Mammary epithelial cell (primary cell): ENCODE measurements at regions not wholly inside any gene's neighbourhood (a gene's known extent, or its start where the extent isn't known, plus 50 kb on each side); places are given as distances from the start of the nearest gene placed in this dataset.

ENCODE experiments used
- EZH2 ChIP-seq: IDR thresholded peaks from 2 replicates; pipeline ENCODE4 v1.6.1; 2012; ENCODE audit warnings: low read length, inconsistent platforms, borderline replicate concordance
- TF ChIP-seq, protein P1 (sequence below), 2 donors: IDR thresholded peaks in 1 of 2; conservative IDR thresholded peaks in 1 of 2; 2 replicates each; pipeline ENCODE4 v1.5.1; 2011 to 2012; ENCODE audit warnings: inconsistent platforms in 2 of 2, low read length in 2 of 2, mild to moderate bottlenecking in 2 of 2, control low read depth in 1 of 2, low read depth in 1 of 2; ENCODE audit not compliant: insufficient read depth in 1 of 2; ENCODE audit errors: extremely low read depth in 1 of 2

DNA sequence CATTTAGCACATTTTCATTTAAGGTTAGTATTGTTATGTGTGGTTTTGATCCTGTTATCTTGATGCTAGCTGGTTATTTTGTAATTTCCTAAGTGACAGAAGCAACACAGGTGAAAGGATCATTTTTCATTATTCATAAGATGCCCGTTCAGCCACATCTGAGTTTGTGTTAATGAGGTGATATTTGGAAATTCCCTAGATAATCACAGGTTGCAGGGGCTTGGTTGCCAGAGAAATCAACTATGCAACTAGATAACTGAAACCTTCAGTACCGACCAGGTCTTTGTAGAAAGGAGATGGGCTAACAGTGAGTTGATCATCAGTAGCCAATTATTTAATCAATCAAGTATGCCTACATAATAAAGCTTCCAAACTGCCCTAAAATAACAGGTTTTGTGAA lies 121.3 kb upstream of the UFM1 start:
- TF ChIP-seq, protein P1, sequence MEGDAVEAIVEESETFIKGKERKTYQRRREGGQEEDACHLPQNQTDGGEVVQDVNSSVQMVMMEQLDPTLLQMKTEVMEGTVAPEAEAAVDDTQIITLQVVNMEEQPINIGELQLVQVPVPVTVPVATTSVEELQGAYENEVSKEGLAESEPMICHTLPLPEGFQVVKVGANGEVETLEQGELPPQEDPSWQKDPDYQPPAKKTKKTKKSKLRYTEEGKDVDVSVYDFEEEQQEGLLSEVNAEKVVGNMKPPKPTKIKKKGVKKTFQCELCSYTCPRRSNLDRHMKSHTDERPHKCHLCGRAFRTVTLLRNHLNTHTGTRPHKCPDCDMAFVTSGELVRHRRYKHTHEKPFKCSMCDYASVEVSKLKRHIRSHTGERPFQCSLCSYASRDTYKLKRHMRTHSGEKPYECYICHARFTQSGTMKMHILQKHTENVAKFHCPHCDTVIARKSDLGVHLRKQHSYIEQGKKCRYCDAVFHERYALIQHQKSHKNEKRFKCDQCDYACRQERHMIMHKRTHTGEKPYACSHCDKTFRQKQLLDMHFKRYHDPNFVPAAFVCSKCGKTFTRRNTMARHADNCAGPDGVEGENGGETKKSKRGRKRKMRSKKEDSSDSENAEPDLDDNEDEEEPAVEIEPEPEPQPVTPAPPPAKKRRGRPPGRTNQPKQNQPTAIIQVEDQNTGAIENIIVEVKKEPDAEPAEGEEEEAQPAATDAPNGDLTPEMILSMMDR (conservative IDR thresholded peaks at IDR 0.05 in 1 of 2, IDR thresholded peaks at IDR 0.05 in 1 of 2; ENCODE audit: extremely low read depth in 1 of 2, insufficient read depth in 1 of 2, low read depth in 1 of 2, low read length in 2 of 2) = no peak
- TF ChIP-seq EZH2 = no peak
